CD14-positive monocyte (primary cell): ENCODE measurements at regions not wholly inside any gene's neighbourhood (a gene's known extent, or its start where the extent isn't known, plus 50 kb on each side); places are given as distances from the start of the nearest gene placed in this dataset.

Source experiments
- DNase-seq, 3 donors: peaks; one replicate each; pipeline ENCODE4 v3.0.0-alpha.2; 2011 to 2022
- H2AFZ ChIP-seq: 2 replicates; pipeline ENCODE4 v1.6.0; 2012; ENCODE audit warnings: mild to moderate bottlenecking, low read depth, low read length, inconsistent platforms; ENCODE audit not compliant: insufficient read depth, poor library complexity, severe bottlenecking
- H3K27ac ChIP-seq, 2 donors: 1 replicate in 1 of 2; 2 replicates in 1 of 2; pipeline ENCODE4 v1.5.1; 2012 to 2013; ENCODE audit warnings: low read length in 2 of 2, control low read depth in 1 of 2, inconsistent platforms in 1 of 2, low read depth in 1 of 2, mild to moderate bottlenecking in 1 of 2
- H3K27me3 ChIP-seq, 2 donors: one replicate each; pipeline versions ENCODE4 v1.6.0 to v1.6.1; 2011 to 2013; ENCODE audit warnings: low read length in 2 of 2; ENCODE audit not compliant: control insufficient read depth in 2 of 2, insufficient read depth in 2 of 2
- H3K36me3 ChIP-seq, 2 donors: replicated peaks in 1 of 2; 1 replicate in 1 of 2; 2 replicates in 1 of 2; pipeline versions ENCODE4 v1.5.1 to v1.6.1; 2012 to 2013; ENCODE audit warnings: low read length in 2 of 2, control low read depth in 1 of 2, inconsistent platforms in 1 of 2, mild to moderate bottlenecking in 1 of 2; ENCODE audit not compliant: insufficient read depth in 2 of 2, control insufficient read depth in 1 of 2
- H3K4me1 ChIP-seq, 2 donors: 1 replicate in 1 of 2; 2 replicates in 1 of 2; pipeline versions ENCODE4 v1.5.1 to v1.6.1; 2012 to 2013; ENCODE audit warnings: low read length in 2 of 2, control low read depth in 1 of 2, inconsistent platforms in 1 of 2, mild to moderate bottlenecking in 1 of 2, moderate library complexity in 1 of 2; ENCODE audit not compliant: insufficient read depth in 2 of 2, control insufficient read depth in 1 of 2
- H3K4me2 ChIP-seq: replicated peaks from 2 replicates; pipeline ENCODE3; 2012; ENCODE audit warnings: low read length, moderate library complexity, mild to moderate bottlenecking; ENCODE audit not compliant: poor library complexity, severe bottlenecking; ENCODE audit errors: extremely low read depth
- H3K4me3 ChIP-seq, 3 experiments: fragments of 200-600 bp in 1 of 3; sonication (generic) in 1 of 3; replicated peaks in 1 of 3; 1 replicate in 2 of 3; 2 replicates in 1 of 3; pipeline ENCODE4 v1.5.1; 2011 to 2013; ENCODE audit warnings: low read length in 3 of 3, mild to moderate bottlenecking in 3 of 3, control low read depth in 2 of 3, low read depth in 2 of 3, inconsistent platforms in 1 of 3, moderate library complexity in 1 of 3
- H3K79me2 ChIP-seq: 2 replicates; pipeline ENCODE4 v1.6.0; 2012; ENCODE audit warnings: mild to moderate bottlenecking, control low read depth, inconsistent platforms, low read length, moderate library complexity; ENCODE audit not compliant: insufficient read depth
- H3K9ac ChIP-seq: 2 replicates; pipeline ENCODE4 v1.6.0; 2017; ENCODE audit warnings: low read length, mild to moderate bottlenecking; ENCODE audit not compliant: insufficient read depth, poor library complexity, severe bottlenecking
- H3K9me3 ChIP-seq, 2 donors: replicated peaks in 1 of 2; 1 replicate in 1 of 2; 2 replicates in 1 of 2; pipeline versions ENCODE4 v1.5.1 to v1.6.1; 2012 to 2013; ENCODE audit warnings: low read length in 2 of 2, control low read depth in 1 of 2; ENCODE audit not compliant: control insufficient read depth in 1 of 2, insufficient read depth in 1 of 2
- H4K20me1 ChIP-seq: 2 replicates; pipeline ENCODE4 v1.6.0; 2012; ENCODE audit warnings: mild to moderate bottlenecking, low read length, control low read depth, moderate library complexity; ENCODE audit not compliant: insufficient read depth
- H3K27ac Mint-ChIP-seq, 7 donors: one replicate each; pipeline ENCODE4 v1.8.0; 2020; ENCODE audit warnings: mild to moderate bottlenecking in 7 of 7, mixed read lengths in 7 of 7, moderate library complexity in 6 of 7, inconsistent platforms in 2 of 7
- H3K27me3 Mint-ChIP-seq, 3 donors: one replicate each; pipeline ENCODE4 v1.8.0; 2021 to 2022; ENCODE audit warnings: low read depth in 3 of 3, mild to moderate bottlenecking in 3 of 3, mixed read lengths in 3 of 3, moderate library complexity in 3 of 3, inconsistent platforms in 1 of 3
- H3K36me3 Mint-ChIP-seq, 2 donors: one replicate each; pipeline ENCODE4 v1.8.0; 2020; ENCODE audit warnings: mixed read lengths in 2 of 2, inconsistent platforms in 1 of 2, mild to moderate bottlenecking in 1 of 2
- H3K4me1 Mint-ChIP-seq: one replicate; pipeline ENCODE4 v1.8.0; 2020; ENCODE audit warnings: mild to moderate bottlenecking, mixed read lengths
- H3K4me3 Mint-ChIP-seq, 2 donors: one replicate each; pipeline ENCODE4 v1.8.0; 2020; ENCODE audit warnings: mild to moderate bottlenecking in 2 of 2, mixed read lengths in 2 of 2, moderate library complexity in 1 of 2
- H3K9me3 Mint-ChIP-seq, 7 donors: one replicate each; pipeline ENCODE4 v1.8.0; 2020 to 2022; ENCODE audit warnings: mixed read lengths in 7 of 7, mild to moderate bottlenecking in 6 of 7, moderate library complexity in 6 of 7, inconsistent platforms in 2 of 7
- CTCF ChIP-seq: fragments of 200-600 bp; IDR thresholded peaks from one replicate; pipeline ENCODE4 v1.8.0; 2022; ENCODE audit warnings: antibody characterized with exemption, mild to moderate bottlenecking
- WGBS: methylation state at CpG from one replicate; pipeline ENCODE4 v1.1.5; 2013; ENCODE audit warnings: missing lambda C conversion rate; ENCODE audit not compliant: insufficient coverage; 5-methylcytosine and 5-hydroxymethylcytosine counted together
- intact Hi-C, 2 donors: fragments of 100-400 bp; cut with micrococcal nuclease; formaldehyde crosslinking; loops; one replicate each; pipeline versions ENCODE4 v1.15.0 to v1.15.1; 2023

- Histone ChIP-seq H3K27me3 (no peaks in the 10 kb centered on the region), H3K9me3 (no peaks in the 10 kb centered on the region), H3K9ac (no peak overlapping the region), H3K4me3 (no peak overlapping the region), H3K36me3 (no peaks in the 10 kb centered on the region), H3K4me1 (peaks cover 6% of the 10 kb centered on the region in 2 donors), H4K20me1 (no peaks in the 10 kb centered on the region), H3K79me2 (no peaks in the 10 kb centered on the region), H2AFZ (no peak overlapping the region), H3K4me2 (no peak overlapping the region), H3K27ac (no peak overlapping the region)
- H3K4me1 Mint-ChIP-seq: peaks cover 6% of the 10 kb centered on the region
- intact Hi-C loops: no loop called here
- no CpG with 5 or more reads among the region's 3 CpGs for WGBS
- H3K9me3 Mint-ChIP-seq: peaks cover 0 to 6% (median 3%) of the 10 kb centered on the region in 7 donors
- no peak overlapping the region for H3K27ac Mint-ChIP-seq
- no peak overlapping the region for H3K4me3 Mint-ChIP-seq
- no peak for DNase-seq
- no peak for TF ChIP-seq CTCF
- peaks cover 0 to 3% (median 0%) of the 10 kb centered on the region in 3 donors for H3K27me3 Mint-ChIP-seq
- H3K36me3 Mint-ChIP-seq: no peaks in the 10 kb centered on the region
These were observed 394.4 kb downstream of the SPRY2 start for GRCh38 chr13:79946556-79946955.

DNA sequence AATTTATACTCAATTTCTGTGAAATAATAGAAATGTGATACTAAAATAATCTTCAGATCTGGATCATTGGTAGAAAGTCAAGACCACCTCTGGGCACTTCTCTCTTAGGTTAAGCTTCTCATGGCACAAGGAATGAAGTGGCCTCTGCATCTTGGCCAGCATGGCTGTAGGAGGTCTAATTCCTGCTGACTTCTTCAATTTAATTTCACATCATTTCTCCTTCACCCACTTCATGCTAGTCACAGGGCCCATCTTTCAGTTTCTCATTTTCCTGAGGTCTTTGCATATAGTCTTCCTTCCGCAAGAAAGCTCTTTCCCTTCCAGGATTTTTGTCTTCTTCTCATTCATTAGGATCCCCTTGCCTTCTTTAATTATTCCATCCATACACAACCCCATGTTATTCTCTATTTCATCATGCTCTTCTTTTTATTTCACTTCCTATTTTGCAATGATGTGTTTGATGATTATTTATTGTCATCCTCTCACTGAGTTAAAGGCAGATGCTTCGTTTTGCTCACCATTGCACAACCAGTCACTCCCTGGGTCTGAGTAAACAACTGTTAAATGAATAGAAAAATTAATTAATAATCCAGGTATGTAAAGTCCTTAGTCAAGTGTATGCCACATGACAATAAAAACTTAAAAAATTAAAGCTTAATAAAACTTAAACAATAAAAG, 397.4 kb downstream of the SPRY2 start:
- H3K27ac ChIP-seq: no peak overlapping the region
- peak overlapping the region in 3 of 7 donors; percentile 36 to 44 (median 43) for H3K27ac Mint-ChIP-seq
- peaks cover 0 to 6% (median 0%) of the 10 kb centered on the region in 7 donors for H3K9me3 Mint-ChIP-seq
- H3K36me3 Mint-ChIP-seq: no peaks in the 10 kb centered on the region
- H3K4me2 ChIP-seq: no peak overlapping the region
- H3K9ac ChIP-seq: no peak overlapping the region
- H2AFZ ChIP-seq: no peak overlapping the region
- H3K36me3 ChIP-seq: no peaks in the 10 kb centered on the region
- peak; percentile 12 to 42 (median 21) for DNase-seq
- H3K4me1 ChIP-seq: peaks cover 6% of the 10 kb centered on the region in 2 donors
- H3K4me1 Mint-ChIP-seq: peaks cover 9% of the 10 kb centered on the region
- intact Hi-C loops: no loop called here
- no peaks in the 10 kb centered on the region for H3K79me2 ChIP-seq
- H3K27me3 ChIP-seq: no peaks in the 10 kb centered on the region
- no peaks in the 10 kb centered on the region for H4K20me1 ChIP-seq
- H3K9me3 ChIP-seq: no peaks in the 10 kb centered on the region
- TF ChIP-seq CTCF: no peak
- H3K4me3 Mint-ChIP-seq: no peak overlapping the region
- no peak overlapping the region for H3K4me3 ChIP-seq
- 67% methylated on average over 1 of the region's 2 CpGs for WGBS
- H3K27me3 Mint-ChIP-seq: peaks cover 0 to 3% (median 0%) of the 10 kb centered on the region in 3 donors
